NCI-H2227 treated with DMSO at 0.1 percent for 48 hours (cell line): ENCODE measurements at regions not wholly inside any gene's neighbourhood (a gene's known extent, or its start where the extent isn't known, plus 50 kb on each side); places are given as distances from the start of the nearest gene placed in this dataset.
"Not testable (repeated sequence)": the region's sequence is repeated elsewhere in the genome, so short reads cannot be mapped to it uniquely, and the experiment has no call there.

Source experiments
- DNase-seq: peaks from one replicate; lab custom pipeline; 2025; lab: John Stamatoyannopoulos, UW

DNA sequence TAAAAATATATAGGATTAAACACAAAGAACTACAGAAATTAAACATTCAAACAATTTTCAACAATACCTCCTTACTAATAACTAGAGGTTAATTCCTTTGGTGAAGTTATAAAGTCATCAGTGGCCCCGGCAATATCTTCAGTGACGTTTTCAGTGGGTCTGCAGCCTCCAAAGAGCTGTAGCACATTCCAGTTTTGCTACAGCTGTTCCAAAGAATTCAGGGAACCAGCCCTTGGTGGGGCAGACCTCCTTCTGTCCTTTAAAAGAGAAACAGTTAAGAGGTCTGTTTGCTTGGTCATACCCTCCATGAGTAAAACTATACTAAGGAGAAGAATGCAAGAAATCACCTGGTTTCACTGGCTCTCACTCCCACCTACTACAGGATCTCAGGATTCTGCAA lies 99.2 kb upstream of the ZDHHC17 start:
- no peak for DNase-seq

DNA sequence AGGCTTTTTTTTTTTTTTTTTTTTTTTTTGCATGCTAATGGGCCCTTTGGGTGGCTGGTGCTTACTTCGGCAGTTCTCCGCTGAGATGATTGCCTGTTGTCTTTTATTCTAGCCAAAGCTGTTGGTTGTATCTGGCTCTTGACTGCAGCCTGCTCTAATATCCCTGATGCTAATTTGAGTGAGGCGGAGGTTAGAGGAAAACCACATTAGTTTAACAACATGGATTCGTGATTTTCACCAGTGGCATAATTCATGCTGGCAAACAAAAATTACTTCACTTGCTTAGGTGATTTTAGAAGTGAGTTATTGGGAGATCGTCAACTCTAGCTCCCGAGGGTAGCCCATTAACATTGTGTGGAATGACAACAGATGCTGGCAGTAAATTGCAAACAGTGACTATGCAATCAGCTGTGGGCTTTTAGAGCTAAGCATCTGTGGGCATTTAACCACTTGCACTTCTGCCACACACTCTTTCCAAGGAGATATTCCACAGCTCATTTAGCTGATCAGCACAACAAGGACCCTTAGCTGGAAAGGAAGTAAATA lies 97.6 kb upstream of the ZDHHC17 start:
- peak; percentile 45 for DNase-seq

DNA sequence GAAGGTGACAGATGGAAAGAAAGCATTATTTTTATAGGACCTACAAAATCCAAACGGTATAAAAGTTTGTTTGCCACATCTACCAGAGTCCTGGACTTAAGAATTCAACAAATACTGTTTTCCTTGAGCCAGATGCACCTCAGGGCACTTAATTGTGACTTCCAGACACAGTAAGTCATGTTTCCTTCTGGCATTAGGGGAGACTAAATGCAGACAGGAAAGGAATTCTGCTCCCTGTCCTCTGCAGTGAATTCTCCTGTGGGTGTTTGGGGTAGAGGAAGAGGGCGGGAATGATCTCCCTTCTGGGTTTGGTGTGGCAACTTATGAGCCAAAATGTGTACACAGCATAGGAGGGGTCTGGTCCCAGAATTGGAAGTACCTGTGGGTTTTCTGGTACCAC lies 93.9 kb upstream of the ZDHHC17 start:
- DNase-seq: no peak

DNA sequence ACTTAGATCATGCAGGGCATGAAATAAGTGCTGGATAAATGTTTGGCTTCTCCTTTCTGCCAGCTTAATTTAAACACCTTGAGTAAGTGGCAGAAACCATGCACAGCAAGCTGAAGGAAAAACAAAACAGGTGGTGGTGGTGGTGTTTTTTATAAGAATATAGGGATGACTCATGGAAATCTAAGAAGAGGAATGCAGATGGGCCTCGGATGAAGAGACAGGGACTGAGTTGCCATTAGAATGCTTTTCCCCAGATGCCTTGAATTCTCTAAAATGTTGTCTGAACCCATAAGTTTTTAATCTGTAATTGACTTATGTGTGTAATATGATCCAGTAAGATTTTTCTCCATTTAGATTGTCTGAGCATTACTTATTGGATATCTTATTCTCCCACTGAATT lies 93.1 kb upstream of the ZDHHC17 start:
- no peak for DNase-seq

DNA sequence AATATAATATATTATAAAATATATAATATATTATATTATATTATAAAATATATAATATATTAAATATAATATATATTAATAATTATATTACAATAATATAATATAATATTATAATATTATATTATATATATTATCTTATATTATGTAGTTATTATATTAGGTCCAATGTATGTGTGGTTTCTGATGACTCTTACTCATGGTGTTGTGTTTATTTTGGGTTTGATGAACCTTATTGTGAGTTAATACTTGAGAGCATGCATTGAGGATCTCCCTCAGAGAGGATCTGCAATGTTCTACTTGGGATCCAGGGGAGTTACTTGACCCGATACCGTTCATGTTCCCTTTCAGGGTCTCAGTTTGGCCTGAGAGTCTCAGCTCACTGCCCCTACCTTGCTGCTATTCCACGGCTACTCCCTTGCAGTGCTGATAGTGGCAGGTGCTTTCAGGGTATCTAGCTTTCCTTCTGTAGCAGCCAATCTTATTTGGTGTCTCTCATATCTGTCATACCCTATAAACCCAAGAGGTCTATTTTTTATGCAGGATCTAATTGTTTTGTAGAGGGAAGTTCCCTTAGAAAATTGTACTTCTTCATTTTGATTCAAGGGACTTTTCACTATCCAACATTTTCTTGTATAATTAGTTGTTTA lies 89.1 kb upstream of the ZDHHC17 start:
- no peak for DNase-seq

DNA sequence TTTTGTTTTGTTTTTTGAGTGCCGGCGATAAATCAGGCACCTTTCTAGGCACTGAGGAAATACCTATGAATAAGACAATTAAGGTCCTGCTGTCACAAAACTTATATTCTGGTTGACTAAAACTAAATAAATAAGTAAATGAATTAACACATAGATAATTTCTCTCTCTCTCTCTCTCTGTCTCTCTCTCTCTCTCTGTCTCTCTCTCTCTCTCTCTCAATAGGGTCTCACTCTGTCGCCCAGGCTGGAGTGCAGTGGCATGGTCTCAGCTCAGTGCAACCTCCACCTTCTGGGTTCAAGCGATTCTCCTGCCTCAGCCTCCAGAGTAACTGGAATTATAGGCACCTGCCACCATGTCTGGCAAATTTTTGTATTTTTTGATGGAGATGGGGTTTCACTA lies 87.7 kb upstream of the ZDHHC17 start:
- not testable (repeated sequence) for DNase-seq

DNA sequence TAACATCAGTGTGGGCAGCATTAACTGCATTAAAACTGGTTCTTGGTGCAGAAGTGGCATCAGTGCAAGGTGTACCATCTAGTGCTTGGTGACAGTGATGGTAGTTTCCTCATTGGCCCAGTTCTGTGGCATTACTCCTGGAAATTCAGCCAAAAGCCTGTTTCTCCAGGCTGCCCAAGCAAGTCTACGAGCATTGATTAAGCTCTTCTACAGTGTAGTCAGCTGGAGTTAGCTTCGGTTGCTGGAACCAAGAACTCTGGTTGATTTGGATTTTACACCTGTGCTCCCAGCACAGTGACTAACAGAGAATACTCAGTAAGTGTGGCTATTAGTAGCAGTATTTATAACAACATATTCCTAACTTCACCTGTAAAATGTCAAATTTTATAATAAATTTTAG lies 84.9 kb upstream of the ZDHHC17 start:
- no peak for DNase-seq

DNA sequence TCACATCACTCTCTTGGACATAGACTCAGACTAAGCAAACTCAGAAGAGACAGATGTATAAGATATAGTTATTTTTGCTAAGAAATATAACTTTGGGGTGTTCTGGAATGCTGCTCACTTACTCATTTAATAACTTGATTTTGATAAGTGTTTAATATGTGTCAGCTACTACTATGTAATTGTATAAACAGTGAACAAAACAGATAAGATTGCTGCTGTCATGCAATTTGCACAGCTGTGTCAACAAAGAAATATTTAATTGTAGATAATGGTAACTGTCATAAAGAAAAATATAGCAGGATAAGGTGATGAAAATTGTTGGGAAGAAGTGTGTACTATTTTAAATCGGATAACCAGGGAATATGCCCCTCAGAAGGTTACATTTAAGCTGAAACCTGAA lies 84.1 kb upstream of the ZDHHC17 start:
- no peak for DNase-seq

DNA sequence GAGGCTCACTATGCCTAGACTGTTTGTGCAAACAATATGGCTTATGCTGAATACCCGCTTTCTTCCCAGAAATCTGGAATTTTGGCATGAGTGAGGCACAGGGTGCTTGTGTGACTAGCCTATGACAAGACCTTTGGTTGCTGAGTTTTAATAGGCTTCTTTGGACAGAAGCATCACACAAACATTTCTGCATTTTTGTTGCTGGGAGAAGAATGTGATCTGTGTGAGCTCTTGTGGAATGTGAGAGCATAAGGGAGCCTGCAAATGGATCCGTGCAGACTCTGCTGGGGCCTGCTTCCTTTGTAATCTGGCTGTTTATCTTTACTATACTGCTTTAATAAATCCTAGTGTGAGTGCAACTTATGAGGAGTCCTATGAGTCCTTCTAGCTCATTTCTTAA lies 83.0 kb upstream of the ZDHHC17 start:
- DNase-seq: no peak

DNA sequence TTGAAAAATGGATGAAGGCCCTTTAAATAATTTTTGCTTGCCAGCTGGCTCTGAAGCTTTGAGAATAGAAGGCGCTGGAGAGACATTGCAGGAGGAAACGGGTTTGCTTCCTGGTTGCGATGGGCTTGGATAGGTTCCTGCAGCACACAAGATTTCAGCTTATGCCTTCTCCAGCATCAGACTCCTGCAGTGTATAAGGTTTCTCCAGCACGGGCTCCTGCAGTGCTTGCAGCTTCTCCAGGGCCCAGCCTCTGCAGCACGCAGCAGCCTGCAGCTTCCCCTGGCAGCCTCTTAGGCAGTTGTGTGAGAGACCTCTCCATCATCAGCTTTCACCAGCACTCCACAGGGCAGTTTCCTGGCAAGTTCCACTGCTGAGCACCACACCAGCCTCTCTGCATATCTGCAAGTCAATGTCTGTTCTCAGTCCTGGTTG lies 78.7 kb upstream of the ZDHHC17 start:
- DNase-seq: peak; percentile 70

DNA sequence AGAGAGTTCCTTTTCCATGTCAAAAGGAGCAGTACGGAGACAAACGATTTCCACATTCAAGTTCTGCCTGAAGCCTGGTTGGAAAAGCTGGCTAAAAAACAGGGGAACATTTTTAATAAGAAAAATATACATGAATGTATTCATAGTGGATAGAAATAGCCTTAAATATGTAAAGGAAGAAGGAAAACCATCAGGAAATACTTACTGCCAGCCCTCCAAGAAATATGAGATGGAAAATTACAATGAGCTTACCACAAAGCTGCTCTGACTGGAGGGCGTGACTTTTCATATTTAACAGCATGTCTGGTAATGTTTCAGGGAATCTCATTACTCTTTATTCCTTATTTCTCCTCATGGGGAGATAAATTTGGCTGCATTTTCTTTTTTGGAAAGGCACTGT lies 75.9 kb upstream of the ZDHHC17 start:
- peak; percentile 16 for DNase-seq

DNA sequence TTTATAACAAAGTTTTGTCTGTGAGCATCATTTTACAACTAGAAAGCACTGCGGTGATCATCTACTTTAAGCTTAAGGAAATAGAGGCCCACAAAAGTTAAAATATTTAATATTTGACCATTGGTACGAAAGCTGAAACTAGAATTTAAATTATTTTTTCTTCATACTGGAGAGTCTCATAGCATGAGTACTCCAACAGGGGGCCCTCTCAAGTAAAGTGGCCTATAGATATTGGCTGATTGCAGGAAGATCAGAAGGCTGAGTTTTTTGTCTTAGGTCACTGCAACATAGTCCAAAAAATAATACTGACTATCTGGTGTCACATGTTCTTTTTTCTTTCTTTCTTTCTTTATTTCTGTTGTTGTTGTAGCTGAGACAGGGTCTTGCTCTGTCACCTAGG lies 75.3 kb upstream of the ZDHHC17 start:
- DNase-seq: no peak

DNA sequence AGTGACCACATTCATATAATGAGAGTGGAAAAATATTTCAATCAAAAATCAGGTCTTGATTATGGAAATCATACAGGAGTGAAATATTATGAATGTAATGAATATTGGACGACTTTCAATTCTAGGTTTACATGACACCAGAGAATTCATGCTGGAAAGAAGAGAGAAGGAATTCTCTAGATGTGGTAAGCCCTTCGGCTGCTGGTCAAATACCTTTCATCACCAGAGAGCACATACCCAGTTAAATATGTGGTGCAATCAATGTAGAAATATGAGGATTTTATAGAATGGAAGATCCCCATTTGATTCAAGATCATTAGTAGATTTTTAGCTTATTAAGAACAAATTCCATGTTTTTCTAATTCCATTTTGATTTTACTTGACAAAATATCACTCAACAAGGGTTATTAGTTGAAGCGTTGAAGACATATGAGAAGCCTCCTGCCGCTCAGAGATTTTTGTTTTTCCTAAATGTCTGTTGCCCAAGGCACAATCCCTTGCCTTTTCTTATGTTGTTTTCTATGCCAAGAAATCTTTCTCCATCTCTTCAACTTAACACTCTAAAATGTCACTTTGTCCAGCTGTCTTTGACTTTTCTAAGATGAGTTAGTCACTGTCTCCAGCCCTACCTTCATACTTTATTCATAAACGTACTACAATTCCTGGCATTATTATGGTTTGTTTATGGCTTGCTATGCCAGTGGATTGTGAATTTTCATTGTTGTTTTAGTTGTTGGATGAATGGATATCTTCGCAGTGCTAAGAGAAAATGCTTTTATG lies 72.8 kb upstream of the ZDHHC17 start:
- DNase-seq: no peak

DNA sequence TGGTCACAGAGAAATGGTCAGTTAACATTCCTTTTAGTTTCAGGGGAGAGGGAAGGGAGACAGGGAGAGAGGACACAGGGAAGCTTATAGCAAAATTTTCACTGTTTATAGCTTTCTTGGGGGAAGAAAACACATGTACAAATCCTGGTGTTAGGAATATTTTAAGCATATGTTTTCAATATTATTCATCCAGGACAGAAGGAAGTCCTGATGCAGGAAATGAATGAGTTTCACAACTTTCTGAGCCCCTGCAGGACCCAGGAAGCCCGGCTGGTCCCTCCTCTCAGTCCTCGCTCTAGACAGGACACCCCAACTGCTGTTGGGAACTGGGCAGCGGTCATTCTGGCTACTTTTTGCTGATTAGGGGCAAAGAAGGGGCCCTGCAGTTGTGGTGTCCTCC lies 71.1 kb upstream of the ZDHHC17 start:
- DNase-seq: no peak

DNA sequence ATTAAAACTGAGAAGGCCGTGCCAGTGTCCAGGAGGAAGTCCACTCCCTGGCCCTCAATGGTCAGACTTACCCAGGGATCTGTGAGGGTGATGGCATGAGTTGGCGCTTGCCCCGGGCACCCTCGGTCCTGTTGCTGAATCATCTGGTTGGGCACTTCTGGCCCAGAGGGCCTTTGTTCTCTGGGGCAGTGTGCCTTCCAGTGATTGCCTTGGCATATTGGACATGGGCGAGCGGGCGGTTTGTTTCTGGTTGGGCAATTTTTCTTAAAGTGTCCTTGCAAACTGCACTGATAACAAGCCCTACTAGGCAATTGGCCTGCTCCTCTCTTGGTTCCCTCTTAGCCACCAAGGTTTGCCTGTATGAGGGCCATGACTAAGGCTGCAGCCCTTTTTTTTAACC lies 69.5 kb upstream of the ZDHHC17 start:
- DNase-seq: no peak

DNA sequence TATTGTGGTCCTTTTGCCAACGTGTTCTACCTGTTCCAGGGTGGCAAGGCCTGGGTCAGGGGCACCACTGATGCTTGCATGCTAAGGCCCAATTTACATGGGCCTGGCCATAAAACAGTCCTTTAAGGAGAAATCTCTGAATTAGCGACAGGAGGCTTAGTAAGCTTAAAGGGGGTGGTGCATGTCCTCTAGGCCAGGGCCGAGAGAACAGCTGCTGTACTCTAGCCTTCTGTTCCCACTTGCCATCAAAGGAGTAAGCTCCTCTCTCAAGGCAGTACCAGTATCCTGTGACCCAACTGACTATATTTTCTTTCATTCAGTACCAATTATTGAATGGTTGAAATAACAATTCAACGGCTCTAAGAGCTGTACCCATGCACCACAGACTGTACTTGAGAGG lies 67.7 kb upstream of the ZDHHC17 start:
- no peak for DNase-seq

DNA sequence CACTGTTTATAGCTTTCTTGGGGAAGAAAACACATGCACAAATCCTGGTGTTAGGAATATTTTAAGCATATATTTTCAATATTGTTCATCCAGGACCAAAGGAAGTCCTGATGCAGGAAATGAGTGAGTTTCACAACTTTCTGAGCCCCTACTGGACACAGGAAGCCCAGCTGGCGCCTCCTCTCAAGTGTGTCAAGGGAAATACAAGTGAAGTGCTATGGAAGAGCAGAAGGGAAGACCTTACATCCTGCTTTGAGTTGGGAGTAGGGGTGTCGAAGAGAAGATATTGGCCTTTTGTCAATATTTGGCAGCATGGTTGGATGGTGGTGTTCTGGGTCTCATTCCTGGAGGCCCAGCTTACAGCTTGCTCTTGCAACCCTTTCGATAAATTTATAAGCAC lies 66.1 kb upstream of the ZDHHC17 start:
- DNase-seq: no peak

DNA sequence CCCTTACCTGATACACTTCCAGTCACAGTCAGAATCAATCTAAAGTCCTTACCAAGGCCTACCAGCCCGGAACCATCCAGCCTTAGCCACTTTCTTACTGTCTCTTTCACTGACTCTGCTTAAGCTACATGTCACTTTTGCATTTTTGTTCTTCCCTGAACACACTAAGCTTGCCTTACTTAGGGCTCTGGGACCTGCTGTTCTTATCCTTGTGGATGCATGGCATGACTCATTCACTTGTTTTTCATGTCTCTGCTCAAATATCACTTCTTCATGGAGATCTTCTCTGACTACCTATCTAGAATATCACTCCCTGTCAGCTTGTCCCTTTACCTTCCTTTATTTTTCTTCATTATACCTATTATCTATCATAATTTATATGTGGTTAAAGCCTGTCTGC lies 65.6 kb upstream of the ZDHHC17 start:
- DNase-seq: no peak

DNA sequence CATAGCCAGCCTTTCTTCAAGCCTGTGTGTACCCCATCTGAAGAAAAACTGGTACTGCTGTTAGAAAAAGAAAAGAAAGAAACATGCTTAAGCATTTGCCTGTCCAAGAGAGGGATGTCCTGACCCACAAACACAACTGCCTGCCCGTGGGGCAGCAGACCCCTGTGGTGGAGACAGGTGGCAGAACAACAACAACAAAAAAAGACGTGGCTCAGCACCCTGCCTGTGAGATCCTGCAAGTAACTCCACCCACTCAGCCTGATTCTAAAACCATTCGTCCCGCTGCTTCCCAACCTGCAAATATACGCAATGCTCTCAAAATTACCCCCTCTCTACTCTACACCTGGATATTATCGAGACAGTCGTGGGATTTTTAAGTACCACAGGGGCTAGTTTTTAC lies 64.9 kb upstream of the ZDHHC17 start:
- DNase-seq: peak; percentile 29

DNA sequence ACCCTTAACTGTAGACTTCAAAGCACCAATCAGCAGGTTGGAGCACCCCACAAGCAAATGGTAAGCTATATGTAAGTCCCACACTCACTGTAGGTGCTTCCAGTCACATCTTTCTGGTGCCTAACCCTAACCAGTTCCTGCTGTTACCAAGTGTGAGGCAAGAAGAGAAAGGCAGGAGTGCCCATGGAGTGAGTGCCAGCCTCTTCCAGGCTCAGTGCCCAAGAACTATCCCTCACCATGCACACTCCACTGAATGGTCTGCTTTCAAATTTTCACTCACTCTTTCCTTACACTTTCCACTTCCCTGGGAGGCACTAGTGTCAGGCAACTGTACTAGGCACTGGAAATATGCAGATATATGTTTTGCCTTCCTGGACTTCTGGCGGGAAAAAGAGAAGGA lies 62.2 kb upstream of the ZDHHC17 start:
- no peak for DNase-seq

DNA sequence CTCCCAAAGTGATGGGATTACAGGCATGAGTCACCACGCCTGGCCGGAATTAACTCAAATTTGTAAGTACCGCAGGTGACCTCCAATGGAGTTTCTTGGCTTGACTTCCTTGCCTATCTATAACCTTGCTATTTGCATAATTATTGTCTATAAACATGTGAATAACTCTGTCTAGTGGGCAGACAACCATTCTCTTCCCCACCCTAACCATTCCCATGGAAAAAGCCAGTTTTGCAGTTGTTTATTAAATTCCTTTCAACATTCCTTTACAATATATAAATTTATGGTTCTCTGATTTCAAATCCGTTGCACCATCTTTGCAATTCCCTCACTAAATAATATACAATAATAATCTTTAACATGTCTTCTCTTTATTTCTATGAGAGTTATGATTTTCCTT lies 61.0 kb upstream of the ZDHHC17 start:
- no peak for DNase-seq

DNA sequence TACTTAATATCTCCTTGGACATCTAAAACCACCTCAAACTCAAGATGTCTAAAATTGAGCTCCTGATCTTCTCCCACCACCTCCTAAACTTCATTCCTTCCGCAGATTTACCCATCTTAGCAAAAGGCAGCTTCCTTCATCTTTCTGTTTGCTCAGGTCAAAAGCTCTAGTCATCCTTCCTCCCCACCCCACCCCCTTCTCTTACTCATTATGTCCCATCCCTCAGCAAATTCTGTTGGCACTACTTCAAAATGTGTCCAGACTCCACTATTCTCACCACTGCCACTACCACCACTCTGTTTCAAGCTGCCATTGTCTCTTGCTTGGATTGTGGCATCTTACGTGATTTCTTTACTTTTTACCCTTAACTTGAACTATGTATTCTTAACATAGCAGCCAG lies 59.2 kb upstream of the ZDHHC17 start:
- DNase-seq: no peak

DNA sequence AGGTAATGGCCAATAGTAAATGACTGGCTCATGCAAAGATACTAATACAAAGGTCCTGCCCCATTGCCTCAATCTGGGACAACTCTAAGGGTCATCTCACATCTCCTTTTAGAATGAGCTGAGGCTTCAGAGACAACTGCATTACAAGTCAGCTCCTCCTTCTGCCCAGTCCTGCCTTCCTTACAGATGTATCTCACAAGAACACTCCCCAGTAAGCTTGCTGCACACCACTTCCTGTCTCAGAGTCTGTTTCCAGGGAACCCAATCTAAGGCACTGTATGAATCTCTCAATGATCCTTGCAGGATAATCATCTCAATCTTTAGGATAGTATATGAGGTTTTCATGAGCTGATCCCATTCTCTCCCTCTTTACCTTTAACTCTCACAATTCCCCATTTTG lies 57.8 kb upstream of the ZDHHC17 start:
- DNase-seq: no peak

DNA sequence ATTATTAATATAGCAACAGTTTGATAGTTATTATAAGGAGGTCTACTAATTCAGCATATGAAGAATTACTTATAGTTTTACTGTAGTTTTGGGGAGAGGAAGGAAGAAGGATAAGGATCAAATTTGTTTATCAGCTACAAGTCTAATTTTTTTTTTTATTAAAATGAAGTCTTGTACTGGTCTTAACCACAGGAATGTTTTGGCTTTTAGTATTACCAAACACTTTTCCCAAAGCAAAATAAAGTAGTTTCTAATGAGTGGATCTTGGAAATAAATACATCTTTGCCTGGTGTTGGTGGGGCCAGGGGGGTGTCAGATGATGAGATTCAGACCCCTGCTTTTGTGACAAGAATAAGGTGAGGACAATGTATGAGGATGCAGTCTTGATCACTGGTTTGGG lies 57.2 kb upstream of the ZDHHC17 start:
- no peak for DNase-seq
